Fibroblast of skin of right quadriceps (primary cell): ENCODE measurements at regions not wholly inside any gene's neighbourhood (a gene's known extent, or its start where the extent isn't known, plus 50 kb on each side); places are given as distances from the start of the nearest gene placed in this dataset.

Source experiments
- DNase-seq: peaks from one replicate; pipeline ENCODE4 v3.0.0-alpha.2; 2013

DNA sequence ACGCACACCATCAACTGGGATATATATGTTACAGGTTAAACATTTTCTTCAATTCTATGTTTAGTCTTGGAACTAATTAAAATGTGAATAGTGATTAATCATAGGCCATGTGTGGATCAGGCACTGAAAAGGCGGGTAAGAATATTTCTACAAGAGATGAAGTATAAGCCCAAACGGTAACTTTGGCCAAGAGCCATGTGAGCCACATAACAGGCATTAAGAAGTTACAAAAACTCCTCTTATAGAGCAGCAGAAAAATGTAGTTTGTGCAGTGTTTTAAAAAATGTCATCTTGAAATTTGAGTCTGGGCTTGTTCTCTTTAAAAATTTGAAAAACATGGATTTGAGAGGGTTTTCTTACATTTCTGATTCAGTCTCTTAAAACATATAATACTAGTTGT, 521.8 kb upstream of the DIPK2B start:
- peak; percentile 72 for DNase-seq

DNA sequence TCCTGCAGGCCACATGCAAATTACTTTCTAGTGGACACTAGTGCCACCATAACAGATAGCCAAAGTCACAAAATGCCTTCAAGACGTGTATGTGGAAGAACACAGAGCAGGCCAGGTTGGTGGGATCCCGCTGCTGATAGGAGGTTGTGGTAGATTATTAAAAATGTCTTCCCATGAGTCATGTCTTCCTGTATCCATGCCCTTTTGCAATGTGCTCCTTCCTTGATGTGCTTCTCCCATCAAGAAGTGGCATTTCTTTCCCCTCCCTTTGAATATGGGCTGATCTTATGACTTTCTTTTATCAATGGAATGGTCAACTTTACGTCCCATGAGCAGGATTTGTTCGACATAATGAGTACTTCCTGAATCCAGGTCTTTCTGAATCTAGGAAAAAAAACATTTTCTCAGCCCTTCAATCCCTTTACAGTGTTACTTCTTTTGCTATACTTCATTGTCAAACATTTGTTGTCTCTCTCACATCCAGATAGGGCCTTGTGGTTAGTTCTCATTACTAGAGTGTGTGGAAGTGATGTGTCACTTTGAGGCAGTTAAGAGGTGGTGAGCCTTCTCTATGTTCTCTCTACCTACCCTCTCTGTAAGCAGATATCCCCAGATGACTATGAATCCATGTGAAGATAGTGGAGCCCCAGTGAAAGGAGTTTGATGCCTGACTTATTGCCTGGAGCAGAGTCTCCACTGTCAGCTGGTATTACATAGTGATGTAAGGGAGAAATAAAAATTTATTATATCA, 519.2 kb upstream of the DIPK2B start:
- no peak for DNase-seq

DNA sequence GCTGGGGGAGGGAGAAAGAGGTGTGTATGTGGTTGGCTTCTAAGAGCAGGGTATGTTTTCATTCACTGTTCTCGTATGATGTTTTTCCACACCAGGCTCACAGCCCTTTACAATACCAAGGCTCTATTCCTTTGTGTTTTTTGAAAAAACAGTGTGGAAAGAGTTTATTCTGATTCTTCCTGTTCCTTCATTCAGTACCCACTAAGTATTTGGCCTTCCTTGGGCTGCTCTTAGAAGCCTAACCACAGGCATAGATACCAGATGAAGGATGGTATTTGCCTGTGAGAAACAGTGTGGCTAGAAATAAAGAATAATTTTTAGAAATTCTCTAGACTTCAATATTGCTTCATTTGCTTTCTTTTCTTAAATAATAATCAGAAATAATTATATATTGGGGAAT, 518.0 kb upstream of the DIPK2B start:
- DNase-seq, result no peak

DNA sequence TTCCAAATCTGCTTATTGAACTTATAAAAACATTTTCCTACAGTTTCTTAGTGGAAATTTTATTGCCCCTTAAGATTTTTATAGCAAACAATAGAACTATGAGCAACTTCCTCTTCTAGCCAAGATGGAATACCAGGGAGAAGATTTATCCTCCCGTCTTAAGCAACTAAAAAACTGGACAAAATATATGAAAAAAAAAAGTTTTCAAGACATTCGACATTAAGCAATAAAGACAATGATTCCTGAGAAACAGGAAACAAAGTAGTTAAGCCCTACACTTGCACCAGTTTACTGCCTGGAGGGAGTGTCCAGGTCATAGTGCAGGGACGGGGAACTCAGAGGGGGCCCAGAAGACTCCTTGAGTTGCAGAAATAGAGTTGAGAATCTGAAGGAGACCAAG, 516.1 kb upstream of the DIPK2B start:
- DNase-seq, result no peak

DNA sequence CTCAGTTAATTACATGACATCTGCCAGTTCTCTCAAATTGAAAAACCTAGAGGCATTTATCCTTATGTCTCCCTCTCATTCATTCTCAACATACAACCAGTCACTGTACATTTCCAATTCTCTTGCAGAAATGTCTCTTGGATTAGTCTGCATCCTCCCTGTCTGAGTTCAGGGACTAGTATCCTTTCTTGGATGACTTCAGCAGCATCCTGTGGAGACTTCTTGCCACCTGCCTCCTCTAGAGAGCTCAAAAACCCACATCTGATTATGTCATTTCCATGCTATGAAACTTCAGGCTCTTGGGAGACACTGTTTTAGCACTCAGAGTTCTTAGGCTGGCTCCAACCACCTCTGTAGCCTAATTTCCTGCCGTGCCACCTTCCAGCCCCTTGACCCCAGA, 515.1 kb upstream of the DIPK2B start:
- peak; percentile 77 for DNase-seq

DNA sequence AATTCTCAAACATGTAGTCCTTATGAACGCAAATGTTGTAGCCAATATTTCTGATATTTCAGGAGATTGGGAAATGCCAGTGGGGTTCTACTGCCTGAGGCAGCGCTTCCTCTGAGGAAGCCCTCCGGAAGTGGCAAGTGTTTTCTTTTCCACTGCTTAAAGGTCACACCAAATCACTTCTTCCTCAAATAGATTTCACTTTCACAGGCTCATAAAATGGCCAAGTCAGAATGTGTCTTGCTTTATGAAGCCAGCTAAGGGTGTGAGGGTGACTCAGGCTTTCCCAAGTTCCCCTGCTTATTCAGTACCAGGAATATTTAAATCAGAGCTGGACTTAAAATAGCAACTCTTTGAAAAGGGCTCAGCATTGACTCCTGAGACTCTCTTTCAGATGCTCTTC, 514.2 kb upstream of the DIPK2B start:
- DNase-seq, result peak; percentile 71

DNA sequence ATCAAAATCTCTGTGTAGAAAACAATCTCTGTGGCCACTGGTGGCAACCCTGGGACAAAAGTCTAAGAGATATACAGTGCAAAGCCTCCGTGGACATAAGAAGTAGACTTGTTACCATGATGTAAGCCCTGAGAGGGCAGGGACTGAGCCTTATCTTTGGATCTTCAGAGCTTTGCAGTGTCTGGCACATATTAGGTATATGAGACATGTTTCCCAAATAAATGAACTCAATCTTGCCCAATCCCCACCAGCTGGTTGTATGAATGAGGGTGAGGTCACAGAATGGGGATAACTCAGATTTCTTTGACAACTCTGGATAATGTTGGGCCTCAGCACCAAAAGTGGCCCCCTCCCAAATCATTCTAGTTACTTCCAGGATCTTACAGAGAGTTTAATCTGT, 511.4 kb upstream of the DIPK2B start:
- DNase-seq, result peak; percentile 74

DNA sequence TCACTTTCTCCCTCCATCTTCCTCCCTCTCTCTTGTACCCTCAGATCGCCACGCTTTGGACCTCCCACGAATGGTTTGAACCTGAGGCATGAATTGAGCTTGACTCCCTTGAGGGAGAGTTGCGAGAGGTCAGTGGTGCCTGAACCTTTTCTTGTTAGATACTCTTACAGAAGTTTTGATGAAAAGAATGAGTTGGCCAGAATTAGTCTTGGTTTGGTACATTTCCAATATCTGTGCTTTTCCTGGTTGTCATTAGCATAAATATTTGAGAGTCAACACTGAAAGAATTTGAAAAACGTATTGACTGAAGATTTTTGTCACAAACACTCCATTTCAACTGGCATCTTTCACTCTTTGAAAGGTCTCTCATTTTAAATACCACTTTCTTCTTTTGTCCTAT, 510.6 kb upstream of the DIPK2B start:
- peak; percentile 83 for DNase-seq

DNA sequence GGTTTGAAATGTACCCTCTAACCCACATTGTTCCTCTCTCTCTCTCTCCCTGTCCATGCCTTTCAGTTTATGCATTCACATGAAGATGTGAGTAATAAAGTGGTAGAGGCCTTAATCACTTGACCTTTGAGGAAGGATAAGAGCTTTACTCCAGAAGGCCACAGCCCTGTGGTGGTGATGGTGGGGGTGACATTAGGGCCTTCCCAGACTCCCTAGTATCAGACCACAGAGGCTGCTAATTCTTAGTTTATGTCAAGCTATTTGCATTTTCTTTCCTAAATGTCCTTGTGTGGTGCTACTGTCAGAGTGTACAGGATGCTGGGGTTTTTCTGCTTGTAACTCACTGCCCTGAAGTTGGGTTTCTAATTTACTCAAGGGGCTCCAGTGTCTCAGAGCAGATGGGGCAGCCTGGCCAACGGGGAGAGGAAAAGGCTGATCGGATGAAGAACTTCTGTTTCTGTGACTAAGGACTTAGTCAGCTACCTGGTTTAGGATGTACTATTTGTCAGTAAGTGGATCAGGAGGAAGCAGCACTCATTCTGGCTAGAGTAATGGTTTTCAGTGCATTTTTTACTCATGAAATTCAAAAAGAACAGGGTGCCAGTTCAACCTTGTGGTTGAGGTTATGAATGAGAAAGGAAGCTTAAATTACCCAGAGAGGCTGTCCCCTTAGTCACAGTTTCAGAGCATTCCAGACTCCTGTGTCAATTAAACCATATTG, 509.6 kb upstream of the DIPK2B start:
- DNase-seq, result peak; percentile 98

DNA sequence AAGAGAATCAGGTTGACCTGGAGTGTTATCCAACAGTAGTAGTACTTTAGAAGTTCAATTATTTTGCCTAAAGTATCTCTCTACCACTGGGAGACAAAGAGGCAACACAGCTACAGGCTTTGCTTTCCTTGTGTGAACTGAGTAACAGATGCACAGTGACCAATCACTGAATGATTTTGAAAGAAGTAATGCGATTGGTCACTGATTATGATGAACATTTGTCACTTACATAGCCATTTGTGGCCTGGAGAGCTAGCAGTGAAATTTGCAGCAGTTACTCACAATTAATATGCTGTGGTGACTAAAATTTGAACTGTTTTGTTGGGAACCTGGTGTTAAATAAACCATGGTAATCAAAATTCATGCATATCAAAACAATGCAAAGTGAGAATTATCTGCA, 508.7 kb upstream of the DIPK2B start:
- DNase-seq, result peak; percentile 44

DNA sequence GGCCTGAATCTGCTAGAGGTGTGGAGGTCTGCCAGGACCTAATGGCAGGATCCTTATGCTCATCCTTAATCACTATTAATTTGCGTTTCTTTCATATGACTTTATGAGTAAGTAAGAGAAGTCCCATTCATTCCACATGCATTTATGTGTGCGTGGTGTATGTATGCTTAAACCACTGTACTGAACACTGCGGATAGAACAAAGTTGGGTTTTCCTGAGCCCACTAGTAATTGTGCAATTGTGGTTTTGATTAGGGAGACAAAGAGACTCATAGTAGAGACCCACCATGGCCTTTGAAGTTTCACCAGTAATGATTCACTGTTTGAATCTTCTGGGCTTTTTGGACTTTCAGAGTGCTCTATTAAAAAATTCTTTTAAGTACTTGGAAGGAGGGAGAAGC, 498.5 kb upstream of the DIPK2B start:
- peak; percentile 74 for DNase-seq

DNA sequence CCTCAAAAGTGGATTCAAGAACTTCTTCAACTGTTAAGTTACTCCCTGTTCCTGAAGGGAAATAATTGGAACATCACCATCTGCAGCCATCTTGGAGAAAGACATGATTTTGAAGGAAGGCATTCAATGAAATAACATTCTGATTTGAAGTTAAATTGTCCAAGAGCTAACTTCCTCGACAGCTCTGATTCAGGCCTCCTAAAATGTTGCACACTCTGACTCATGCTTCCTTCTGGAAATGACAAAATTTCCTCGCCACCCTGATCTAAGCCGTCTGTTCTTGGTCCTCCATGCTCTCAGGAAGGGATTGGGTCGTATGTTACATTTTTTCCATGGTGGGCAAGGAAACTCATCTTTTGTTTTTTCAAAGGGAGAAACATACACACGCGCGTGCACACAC, 496.9 kb upstream of the DIPK2B start:
- DNase-seq, result peak; percentile 88

DNA sequence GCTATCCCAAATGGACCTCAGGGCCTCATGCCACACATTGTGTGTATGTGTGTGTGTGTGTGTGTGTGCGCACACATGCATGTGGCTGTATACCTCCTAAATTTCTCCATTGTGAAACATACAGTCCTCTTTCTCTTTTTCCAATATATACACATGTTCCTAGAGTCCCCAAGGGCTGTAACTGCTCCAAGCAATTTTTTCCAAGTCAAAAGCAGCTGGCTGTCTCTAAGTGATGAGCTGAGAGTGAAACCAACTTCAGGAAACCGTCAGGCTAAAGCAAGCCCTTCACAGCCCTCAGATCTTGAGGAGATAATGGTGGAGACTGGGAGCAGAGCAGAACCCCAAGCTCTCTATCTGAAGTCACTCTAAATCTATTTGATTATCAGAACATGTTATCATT, 496.1 kb upstream of the DIPK2B start:
- no peak for DNase-seq

DNA sequence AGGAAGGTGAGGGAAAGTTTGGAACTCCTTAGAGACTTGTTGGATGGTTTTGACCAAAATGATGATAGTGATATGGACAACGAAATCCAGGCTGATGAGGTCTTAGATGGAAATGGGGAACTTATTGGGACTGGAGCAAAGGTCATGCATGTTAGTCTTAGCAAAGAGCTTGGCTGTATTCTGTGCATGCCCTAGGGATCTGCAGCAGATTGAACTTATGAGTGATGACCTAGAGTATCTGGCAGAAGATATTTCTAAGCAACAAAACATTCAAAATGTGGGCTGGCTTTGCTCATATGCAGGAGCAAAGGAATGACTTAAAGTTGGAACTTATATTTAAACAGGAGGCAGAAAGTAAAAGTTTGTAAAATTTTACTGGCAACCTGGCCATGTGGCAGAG, 489.3 kb upstream of the DIPK2B start:
- DNase-seq, result no peak

DNA sequence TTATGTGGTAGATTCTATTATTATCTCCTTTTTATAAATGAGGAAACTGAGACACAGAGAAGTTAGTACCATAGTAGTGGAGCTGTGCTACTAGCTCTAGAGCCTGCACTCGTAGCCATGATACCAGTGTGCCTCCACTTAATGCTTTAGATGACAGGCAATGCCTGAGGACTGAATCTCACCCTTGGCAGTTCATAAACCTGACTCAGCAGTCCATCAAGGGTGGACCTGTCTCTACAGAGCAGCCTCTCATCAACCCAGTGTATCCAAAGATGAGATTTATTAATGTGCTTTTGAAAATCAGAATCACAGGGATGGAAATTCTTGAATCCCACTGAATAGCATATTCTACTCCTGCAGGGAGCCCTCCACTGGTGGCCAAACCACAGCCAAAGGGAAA, 483.2 kb upstream of the DIPK2B start:
- DNase-seq, result no peak

DNA sequence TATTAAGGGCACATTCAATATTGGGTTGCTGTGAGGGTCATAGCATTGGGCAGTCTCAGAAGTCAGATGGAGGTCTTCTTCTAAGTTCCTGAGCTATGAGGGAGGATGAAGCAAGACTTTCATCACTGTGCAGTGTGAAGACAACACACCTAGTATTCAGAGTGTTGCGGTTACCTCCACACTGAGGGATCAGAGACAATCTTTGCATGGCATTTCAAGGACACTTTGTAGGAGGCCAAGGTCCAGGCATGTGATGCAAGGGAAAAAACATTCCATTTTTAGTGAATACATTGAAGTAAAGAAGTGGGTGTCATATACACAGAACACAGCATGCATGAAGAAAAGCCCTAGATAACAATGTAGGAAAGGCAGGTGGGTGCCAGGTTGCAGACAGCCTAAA, 481.2 kb upstream of the DIPK2B start:
- no peak for DNase-seq

DNA sequence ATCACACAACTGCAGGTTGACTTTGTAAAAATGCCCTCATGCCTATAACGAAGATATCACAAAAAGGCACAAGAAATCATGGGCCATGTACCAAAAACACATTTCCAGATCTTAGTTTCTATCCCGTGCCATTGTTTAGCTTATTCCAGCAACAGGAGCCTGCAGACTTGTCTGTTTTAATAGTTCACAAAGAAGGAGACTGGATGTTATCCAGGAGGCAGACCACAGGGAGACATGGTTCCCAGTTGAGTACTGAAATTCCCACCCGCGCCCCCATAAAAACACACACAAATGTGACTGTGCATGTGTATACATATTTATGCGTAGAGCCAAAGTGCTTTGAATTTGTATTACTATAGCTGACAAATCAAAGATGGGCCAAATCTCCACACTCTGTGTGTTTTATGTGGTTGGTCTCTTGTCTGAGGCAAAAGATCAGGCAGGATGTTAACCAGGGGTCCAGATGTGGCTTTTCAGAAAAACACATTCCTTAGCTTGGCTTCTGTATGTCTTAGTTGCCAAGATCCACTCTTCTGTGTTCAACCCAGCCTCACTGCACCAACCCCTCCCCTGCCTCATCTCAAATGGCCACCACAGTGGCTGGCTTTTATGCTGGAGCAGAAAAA, 469.2 kb upstream of the DIPK2B start:
- DNase-seq, result peak; percentile 53

DNA sequence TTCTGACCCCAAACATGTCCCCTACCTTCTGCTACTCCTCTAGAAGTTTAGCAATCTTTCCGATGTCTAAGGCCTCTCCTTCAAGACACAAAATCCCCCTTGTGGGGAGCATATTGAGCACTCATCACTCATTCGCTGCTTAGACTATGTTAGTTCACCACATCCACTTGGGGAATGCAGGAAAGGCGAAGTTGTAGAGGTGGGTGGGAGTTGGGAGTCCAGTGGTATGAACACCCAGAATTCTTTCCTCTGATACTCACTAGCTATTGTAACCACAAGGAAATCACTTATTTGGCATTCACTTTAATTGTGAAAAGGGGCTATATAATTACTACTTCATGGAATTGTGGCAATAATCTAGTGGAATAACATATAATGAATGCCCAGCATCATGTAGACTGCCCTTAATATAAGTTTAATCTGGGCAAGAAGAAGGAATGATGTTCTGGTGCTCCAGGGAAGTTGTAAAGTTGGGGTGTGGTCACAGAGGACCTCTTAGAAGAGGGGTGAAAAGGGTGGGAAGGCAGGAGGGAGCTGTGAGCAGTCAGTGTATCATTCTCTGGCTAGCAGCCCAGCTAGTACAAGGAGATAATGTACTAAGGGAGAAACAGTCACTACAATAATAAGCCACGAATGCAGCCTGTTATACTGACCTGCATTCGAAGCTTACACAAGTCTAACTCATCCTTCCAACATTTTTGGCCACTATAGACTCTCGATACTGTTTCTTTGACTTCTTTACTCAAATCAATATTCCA, 468.2 kb upstream of the DIPK2B start:
- DNase-seq, result peak; percentile 96

DNA sequence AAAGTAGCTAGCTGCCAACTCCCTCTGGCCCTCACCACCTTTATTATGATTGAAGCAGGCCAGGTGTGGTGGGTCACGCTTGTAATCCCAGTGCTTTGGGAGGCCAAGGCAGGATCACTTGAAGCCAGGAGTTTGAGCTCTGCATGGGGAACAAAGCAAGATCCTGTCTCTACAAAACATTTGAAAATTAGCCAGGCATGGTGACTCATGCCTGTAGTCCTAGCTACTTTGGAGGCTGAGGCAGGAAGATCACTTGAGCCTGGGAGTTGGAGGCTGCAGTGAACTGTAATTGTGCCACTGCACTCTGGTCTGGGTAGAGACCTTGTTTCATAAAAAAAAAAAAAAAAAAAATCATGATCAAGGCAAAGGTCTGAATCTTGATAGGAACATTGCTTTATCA, 467.0 kb upstream of the DIPK2B start:
- DNase-seq, result peak; percentile 47

DNA sequence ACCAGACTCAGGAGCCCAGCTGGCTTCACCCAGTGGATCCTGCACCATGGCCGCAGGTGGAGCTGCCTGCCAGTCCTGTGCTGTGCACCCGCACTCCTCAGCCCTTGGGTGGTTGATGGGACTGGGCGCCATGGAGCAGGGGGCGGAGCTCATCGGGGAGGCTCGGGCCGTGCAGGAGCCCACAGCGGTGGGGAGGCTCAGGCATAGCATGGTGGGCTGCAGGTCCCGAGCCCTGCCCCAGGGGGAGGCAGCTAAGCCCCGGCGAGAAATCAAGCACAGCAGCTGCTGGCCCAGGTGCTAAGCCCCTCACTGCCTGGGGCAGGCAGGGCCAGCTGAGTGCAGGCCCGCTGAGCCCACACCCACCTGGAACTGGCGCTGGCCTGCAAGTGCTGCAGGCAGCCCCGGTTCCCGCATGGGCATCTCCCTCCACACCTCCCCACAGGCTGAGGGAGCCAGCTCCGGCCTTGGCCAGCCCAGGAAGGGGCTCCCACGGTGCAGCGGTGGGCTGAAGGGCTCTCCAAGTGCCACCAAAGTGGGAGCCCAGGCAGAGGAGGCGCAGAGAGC, 464.1 kb upstream of the DIPK2B start:
- DNase-seq, result no peak

DNA sequence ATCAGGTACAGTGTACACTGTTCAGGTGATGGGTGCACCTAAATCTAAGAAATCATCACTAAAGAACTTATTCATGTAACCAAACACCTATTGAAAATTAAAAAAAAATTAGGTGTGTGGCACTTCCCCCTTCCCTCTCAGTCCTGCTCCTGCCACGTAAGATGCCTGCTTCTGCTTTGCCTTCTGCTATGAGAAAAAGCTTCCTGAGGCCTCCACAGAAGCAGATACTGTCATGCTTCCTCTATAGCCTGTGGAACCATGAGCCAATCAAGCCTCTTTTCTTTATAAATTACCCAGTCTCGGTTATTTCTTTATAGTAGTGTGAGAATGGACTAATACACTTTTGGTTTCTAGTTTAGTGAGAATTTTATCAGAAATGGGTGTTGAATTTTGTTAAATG, 459.8 kb upstream of the DIPK2B start:
- no peak for DNase-seq

DNA sequence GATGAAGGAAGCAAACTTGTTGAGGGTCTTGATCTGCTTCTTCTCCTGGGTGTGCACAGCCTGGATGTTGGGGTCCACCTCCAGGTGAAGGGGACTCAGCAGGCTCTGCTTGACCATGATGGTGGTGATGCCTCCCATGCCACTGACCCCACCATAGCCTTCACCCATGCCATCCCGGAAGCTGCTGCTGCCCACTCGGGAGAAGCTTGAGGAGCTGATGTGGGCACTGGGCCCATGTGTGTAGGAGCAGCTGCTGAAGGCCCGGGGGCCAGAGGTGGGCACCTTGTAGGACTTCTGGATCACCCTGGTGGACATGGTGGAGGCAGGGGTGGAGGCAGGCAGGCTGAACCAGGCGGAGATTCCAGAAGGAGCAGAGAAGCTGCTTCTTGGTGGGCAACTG, 432.7 kb upstream of the DIPK2B start:
- DNase-seq, result no peak

DNA sequence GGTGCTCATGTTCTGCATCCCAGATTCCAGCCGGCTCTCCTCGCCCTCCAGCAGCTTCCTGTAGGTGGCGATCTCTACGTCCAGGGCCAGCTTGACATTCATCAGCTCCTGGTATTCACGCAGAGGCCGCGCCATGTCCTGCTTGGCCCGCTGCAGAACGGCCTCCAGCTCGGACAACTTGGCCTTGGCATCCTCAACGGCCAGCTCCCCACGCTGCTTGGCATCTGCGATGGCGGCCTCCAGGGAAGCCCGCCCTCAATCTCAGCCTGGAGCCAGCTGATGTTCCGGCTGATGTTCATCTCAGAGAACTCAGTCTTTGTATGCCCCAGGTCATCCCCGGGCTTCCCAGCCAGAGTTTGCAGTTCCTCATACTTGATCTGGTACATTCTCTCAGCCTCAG, 431.8 kb upstream of the DIPK2B start:
- DNase-seq, result no peak
